Uterus (tissue), 2 donors: ENCODE measurements at regions not wholly inside any gene's neighbourhood (a gene's known extent, or its start where the extent isn't known, plus 50 kb on each side); places are given as distances from the start of the nearest gene placed in this dataset.

Experiments used
- POLR2A ChIP-seq, 2 donors: fragments of 450-650 bp; IDR thresholded peaks; one replicate each; pipeline ENCODE4 v1.6.1; 2016; ENCODE audit warnings: antibody characterized with exemption in 2 of 2, mild to moderate bottlenecking in 1 of 2, moderate library complexity in 1 of 2
- TF ChIP-seq, protein P1 (sequence below), 4 experiments: fragments of 200-600 bp in 2 of 4; fragments of 450-650 bp in 2 of 4; sonication (generic) in 2 of 4; IDR thresholded peaks; one replicate each; pipeline ENCODE4 v1.5.1; 2016 to 2019; ENCODE audit warnings: antibody characterized with exemption in 4 of 4, mild to moderate bottlenecking in 2 of 4, moderate library complexity in 1 of 4

DNA sequence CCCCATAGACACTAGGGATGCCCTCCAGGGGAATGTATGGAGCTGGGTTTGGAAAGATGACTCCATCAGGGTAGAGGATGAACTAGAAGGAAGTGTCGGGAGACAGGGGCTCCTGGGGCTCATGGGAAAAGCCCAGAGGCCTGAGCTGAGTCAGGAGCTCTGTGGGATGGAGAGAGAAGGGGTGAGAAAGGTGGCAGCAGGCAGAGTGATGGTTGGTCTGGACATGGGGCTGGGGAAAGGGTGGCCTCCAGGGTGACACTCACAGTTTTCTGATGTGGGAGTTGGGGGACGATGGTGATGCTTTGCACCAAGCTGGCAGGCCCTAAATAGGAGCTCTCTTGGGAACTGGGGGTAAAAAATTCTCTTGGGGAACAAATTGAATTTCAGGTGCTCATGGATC is 213.5 kb upstream of the MVB12B start:
- TF ChIP-seq, protein P1, sequence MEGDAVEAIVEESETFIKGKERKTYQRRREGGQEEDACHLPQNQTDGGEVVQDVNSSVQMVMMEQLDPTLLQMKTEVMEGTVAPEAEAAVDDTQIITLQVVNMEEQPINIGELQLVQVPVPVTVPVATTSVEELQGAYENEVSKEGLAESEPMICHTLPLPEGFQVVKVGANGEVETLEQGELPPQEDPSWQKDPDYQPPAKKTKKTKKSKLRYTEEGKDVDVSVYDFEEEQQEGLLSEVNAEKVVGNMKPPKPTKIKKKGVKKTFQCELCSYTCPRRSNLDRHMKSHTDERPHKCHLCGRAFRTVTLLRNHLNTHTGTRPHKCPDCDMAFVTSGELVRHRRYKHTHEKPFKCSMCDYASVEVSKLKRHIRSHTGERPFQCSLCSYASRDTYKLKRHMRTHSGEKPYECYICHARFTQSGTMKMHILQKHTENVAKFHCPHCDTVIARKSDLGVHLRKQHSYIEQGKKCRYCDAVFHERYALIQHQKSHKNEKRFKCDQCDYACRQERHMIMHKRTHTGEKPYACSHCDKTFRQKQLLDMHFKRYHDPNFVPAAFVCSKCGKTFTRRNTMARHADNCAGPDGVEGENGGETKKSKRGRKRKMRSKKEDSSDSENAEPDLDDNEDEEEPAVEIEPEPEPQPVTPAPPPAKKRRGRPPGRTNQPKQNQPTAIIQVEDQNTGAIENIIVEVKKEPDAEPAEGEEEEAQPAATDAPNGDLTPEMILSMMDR (IDR thresholded peaks at IDR 0.05), result no peak
- no peak for TF ChIP-seq POLR2A (IDR thresholded peaks at IDR 0.05)
